H1 (cell line): ENCODE measurements at regions not wholly inside any gene's neighbourhood (a gene's known extent, or its start where the extent isn't known, plus 50 kb on each side); places are given as distances from the start of the nearest gene placed in this dataset.

Experiments
- BACH1 ChIP-seq: IDR thresholded peaks from 2 replicates; pipeline ENCODE4 v1.6.1; 2012; ENCODE audit warnings: low read length, improper control_type of control experiment
- CREB1 ChIP-seq: IDR thresholded peaks from 2 replicates; pipeline ENCODE4 v1.6.1; 2012; ENCODE audit warnings: inconsistent platforms
- KDM5A ChIP-seq: fragments of 200-600 bp; IDR thresholded peaks from 2 replicates; pipeline ENCODE4 v1.7.1; 2012; ENCODE audit warnings: mild to moderate bottlenecking, low read length, inconsistent platforms, mixed read lengths
- TF ChIP-seq, protein P1 (sequence below): IDR thresholded peaks from 2 replicates; pipeline ENCODE4 v1.6.1; 2012; ENCODE audit warnings: low read length, inconsistent platforms

- TF ChIP-seq, protein P1, sequence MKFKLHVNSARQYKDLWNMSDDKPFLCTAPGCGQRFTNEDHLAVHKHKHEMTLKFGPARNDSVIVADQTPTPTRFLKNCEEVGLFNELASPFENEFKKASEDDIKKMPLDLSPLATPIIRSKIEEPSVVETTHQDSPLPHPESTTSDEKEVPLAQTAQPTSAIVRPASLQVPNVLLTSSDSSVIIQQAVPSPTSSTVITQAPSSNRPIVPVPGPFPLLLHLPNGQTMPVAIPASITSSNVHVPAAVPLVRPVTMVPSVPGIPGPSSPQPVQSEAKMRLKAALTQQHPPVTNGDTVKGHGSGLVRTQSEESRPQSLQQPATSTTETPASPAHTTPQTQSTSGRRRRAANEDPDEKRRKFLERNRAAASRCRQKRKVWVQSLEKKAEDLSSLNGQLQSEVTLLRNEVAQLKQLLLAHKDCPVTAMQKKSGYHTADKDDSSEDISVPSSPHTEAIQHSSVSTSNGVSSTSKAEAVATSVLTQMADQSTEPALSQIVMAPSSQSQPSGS: no peak
- TF ChIP-seq BACH1: no peak
- no peak for TF ChIP-seq CREB1
- TF ChIP-seq KDM5A: no peak
Measured at GRCh38 chr13:81721400-81721799, 1380.5 kb upstream of the SPRY2 start (continued).
